H9 (cell line): ENCODE measurements at regions not wholly inside any gene's neighbourhood (a gene's known extent, or its start where the extent isn't known, plus 50 kb on each side); places are given as distances from the start of the nearest gene placed in this dataset.

Experiments
- DNase-seq: peaks from one replicate; pipeline ENCODE4 v3.0.0-alpha.2; 2017
- H2AFZ ChIP-seq: one replicate; pipeline ENCODE4 v1.6.1; 2013; ENCODE audit warnings: mild to moderate bottlenecking, low read length, control low read depth, moderate library complexity
- H2AK5ac ChIP-seq: 2 replicates; pipeline ENCODE4 v1.6.1; 2013; ENCODE audit warnings: low read length, control low read depth, mixed read lengths; ENCODE audit not compliant: insufficient read length
- H2BK120ac ChIP-seq: one replicate; pipeline ENCODE4 v1.6.1; 2013; ENCODE audit warnings: low read depth, mild to moderate bottlenecking, low read length, control low read depth, inconsistent platforms; ENCODE audit not compliant: poor library complexity, severe bottlenecking
- H2BK12ac ChIP-seq: 2 replicates; pipeline ENCODE4 v1.6.1; 2013; ENCODE audit warnings: low read length, control low read depth, mixed read lengths, low read depth; ENCODE audit not compliant: insufficient read length
- H2BK15ac ChIP-seq: 2 replicates; pipeline ENCODE4 v1.6.1; 2013; ENCODE audit warnings: low read depth, low read length, control low read depth
- H2BK20ac ChIP-seq: one replicate; pipeline ENCODE4 v1.6.1; 2013; ENCODE audit warnings: low read depth, mild to moderate bottlenecking, low read length, control low read depth, inconsistent platforms; ENCODE audit not compliant: poor library complexity, severe bottlenecking
- H2BK5ac ChIP-seq: 2 replicates; pipeline ENCODE4 v1.6.1; 2013; ENCODE audit warnings: low read length, control low read depth, mixed read lengths; ENCODE audit not compliant: insufficient read length
- H3K14ac ChIP-seq: 2 replicates; pipeline ENCODE4 v1.6.1; 2013; ENCODE audit warnings: low read length, control low read depth; ENCODE audit not compliant: insufficient read depth
- H3K18ac ChIP-seq: 2 replicates; pipeline ENCODE4 v1.6.1; 2013; ENCODE audit warnings: low read depth, mild to moderate bottlenecking, mixed read lengths, low read length, control low read depth; ENCODE audit not compliant: insufficient read length
- H3K23ac ChIP-seq: 2 replicates; pipeline ENCODE4 v1.6.1; 2013; ENCODE audit warnings: low read length, control low read depth, mixed read lengths, low read depth; ENCODE audit not compliant: insufficient read length
- H3K23me2 ChIP-seq: 2 replicates; pipeline ENCODE4 v1.6.1; 2013; ENCODE audit warnings: low read depth, mild to moderate bottlenecking, mixed read lengths, low read length, control low read depth; ENCODE audit not compliant: insufficient read length, poor library complexity, severe bottlenecking
- H3K27ac ChIP-seq: 2 replicates; pipeline ENCODE4 v1.5.1; 2013; ENCODE audit warnings: low read length, control low read depth, mixed read lengths, low read depth; ENCODE audit not compliant: insufficient read length
- H3K27me3 ChIP-seq: 2 replicates; pipeline ENCODE4 v1.6.1; 2013; ENCODE audit warnings: low read length, control low read depth, inconsistent platforms; ENCODE audit not compliant: insufficient read depth
- H3K4ac ChIP-seq: 2 replicates; pipeline ENCODE4 v1.6.1; 2013; ENCODE audit warnings: low read depth, mild to moderate bottlenecking, control low read depth, inconsistent platforms, low read length, moderate library complexity
- H3K4me1 ChIP-seq: 2 replicates; pipeline ENCODE4 v1.6.1; 2013; ENCODE audit warnings: low read length, control low read depth, inconsistent platforms; ENCODE audit not compliant: insufficient read depth
- H3K4me2 ChIP-seq: 2 replicates; pipeline ENCODE4 v1.6.1; 2013; ENCODE audit warnings: low read length, control low read depth, mixed read lengths; ENCODE audit not compliant: insufficient read length, insufficient read depth
- H3K56ac ChIP-seq: 2 replicates; pipeline ENCODE4 v1.6.1; 2013; ENCODE audit warnings: low read depth, mild to moderate bottlenecking, mixed read lengths, low read length, control low read depth; ENCODE audit not compliant: insufficient read length
- H3K79me1 ChIP-seq: 2 replicates; pipeline ENCODE4 v1.6.1; 2013; ENCODE audit warnings: low read depth, mild to moderate bottlenecking, moderate library complexity, low read length, control low read depth, inconsistent platforms; ENCODE audit not compliant: insufficient read depth, poor library complexity, severe bottlenecking
- H3K79me2 ChIP-seq: 2 replicates; pipeline ENCODE4 v1.6.1; 2013; ENCODE audit warnings: low read length, control low read depth, inconsistent platforms; ENCODE audit not compliant: insufficient read depth
- H3K9ac ChIP-seq: 2 replicates; pipeline ENCODE4 v1.6.1; 2013; ENCODE audit warnings: low read length, control low read depth, mixed read lengths; ENCODE audit not compliant: insufficient read length; ENCODE audit errors: extremely low read depth
- H3K9me3 ChIP-seq: one replicate; pipeline ENCODE4 v1.6.1; 2013; ENCODE audit warnings: low read depth, low read length, inconsistent platforms; ENCODE audit not compliant: control insufficient read depth
- H3T11ph ChIP-seq: one replicate; pipeline ENCODE4 v1.6.1; 2013; ENCODE audit warnings: mild to moderate bottlenecking, low read length, control low read depth, inconsistent platforms
- H4K20me1 ChIP-seq: one replicate; pipeline ENCODE4 v1.6.1; 2013; ENCODE audit not compliant: control insufficient read depth, insufficient read length, insufficient read depth
- H4K5ac ChIP-seq: 2 replicates; pipeline ENCODE4 v1.6.1; 2013; ENCODE audit warnings: low read depth, mild to moderate bottlenecking, mixed read lengths, low read length, control low read depth; ENCODE audit not compliant: insufficient read length
- H4K8ac ChIP-seq: replicated peaks from 2 replicates; pipeline ENCODE4 v1.6.1; 2013; ENCODE audit warnings: low read length, control low read depth, mixed read lengths, low read depth; ENCODE audit not compliant: insufficient read length
- H4K91ac ChIP-seq: 2 replicates; pipeline ENCODE4 v1.6.1; 2013; ENCODE audit warnings: low read depth, mild to moderate bottlenecking, moderate library complexity, mixed read lengths, low read length, control low read depth; ENCODE audit not compliant: insufficient read length
- H3K27ac Mint-ChIP-seq, 3 experiments: 2 replicates in 2 of 3; 3 replicates in 1 of 3; pipeline ENCODE4 v1.8.0; 2020 to 2021; ENCODE audit warnings: mixed read lengths in 3 of 3, mild to moderate bottlenecking in 1 of 3, moderate library complexity in 1 of 3
- H3K27me3 Mint-ChIP-seq: 2 replicates; pipeline ENCODE4 v1.8.0; 2021; ENCODE audit warnings: low read depth, mild to moderate bottlenecking, moderate library complexity, mixed read lengths
- H3K36me3 Mint-ChIP-seq, 3 experiments: 2 replicates in 2 of 3; 3 replicates in 1 of 3; pipeline ENCODE4 v1.8.0; 2020 to 2021; ENCODE audit warnings: low read depth in 3 of 3, mixed read lengths in 3 of 3; ENCODE audit not compliant: insufficient read depth in 1 of 3
- H3K4me1 Mint-ChIP-seq, 2 experiments: 2 replicates each; pipeline ENCODE4 v1.8.0; 2020; ENCODE audit warnings: mixed read lengths in 2 of 2
- H3K4me3 Mint-ChIP-seq, 2 experiments: 2 replicates in 1 of 2; 3 replicates in 1 of 2; pipeline ENCODE4 v1.8.0; 2020 to 2021; ENCODE audit warnings: mild to moderate bottlenecking in 2 of 2, mixed read lengths in 2 of 2, moderate library complexity in 1 of 2
- H3K9me3 Mint-ChIP-seq, 2 experiments: 2 replicates in 1 of 2; 3 replicates in 1 of 2; pipeline ENCODE4 v1.8.0; 2020; ENCODE audit warnings: mild to moderate bottlenecking in 2 of 2, mixed read lengths in 2 of 2, moderate library complexity in 1 of 2
- WGBS: extraction: QIAGEN DNeasy Blood & Tissue Kit; methylation state at CpG from one replicate; pipeline ENCODE4 v1.1.7; 2013; ENCODE audit warnings: missing lambda C conversion rate, low lambda C conversion rate, mixed read lengths; ENCODE audit not compliant: insufficient read length; ENCODE audit errors: extremely low coverage; 5-methylcytosine and 5-hydroxymethylcytosine counted together
- TF ChIP-seq, protein P1 (sequence below): fragments of 200-600 bp; sonication (generic); conservative IDR thresholded peaks from 3 replicates; pipeline ENCODE4 v1.8.0; 2021; ENCODE audit warnings: antibody characterized with exemption, mild to moderate bottlenecking

DNA sequence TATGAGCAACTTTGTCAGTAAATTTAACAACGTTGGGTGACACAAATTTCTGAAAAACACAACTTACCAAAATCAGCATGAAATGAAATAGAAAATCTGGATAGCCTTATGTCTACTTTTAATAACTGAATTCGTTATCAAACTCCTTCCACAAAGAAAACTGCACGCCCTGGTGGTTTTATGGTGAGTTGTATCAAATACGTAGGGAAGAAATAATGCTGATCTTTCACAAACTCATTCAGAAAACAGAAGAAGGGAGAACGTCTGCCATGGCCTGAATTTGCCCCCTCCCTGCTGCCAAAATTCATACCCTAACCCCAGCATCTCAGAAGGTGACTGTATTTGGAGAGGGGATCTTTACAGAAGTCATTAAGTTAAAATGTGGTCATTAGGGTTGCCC is 50.0 kb upstream of the COL18A1 start:
- H3K23ac ChIP-seq: no peak overlapping the region
- Mint-ChIP-seq H3K27me3 (no peaks in the 10 kb centered on the region; the same call in none of the 2 replicates), H3K4me1 (peaks cover 34 to 45% of the 10 kb centered on the region in 2 experiments), H3K4me3 (no peak overlapping the region), H3K27ac (no peak overlapping the region; a peak in 1 of 7 replicates), H3K9me3 (peaks cover 0 to 4% of the 10 kb centered on the region in 2 experiments; a peak in 2 of 5 replicates), H3K36me3 (no peaks in the 10 kb centered on the region)
- no peaks in the 10 kb centered on the region; the same call in 1 of the 2 replicates for H3K4me1 ChIP-seq
- H2BK15ac ChIP-seq: no peak overlapping the region
- no peak overlapping the region for H2BK20ac ChIP-seq
- no peaks in the 10 kb centered on the region for H4K20me1 ChIP-seq
- H3K27ac ChIP-seq: no peak overlapping the region
- no peak overlapping the region for H3K4me2 ChIP-seq
- H3K9me3 ChIP-seq: no peaks in the 10 kb centered on the region
- no peak overlapping the region for H3K4ac ChIP-seq
- H3K9ac ChIP-seq: no peak overlapping the region
- no peaks in the 10 kb centered on the region for H3K79me1 ChIP-seq
- H4K91ac ChIP-seq: no peak overlapping the region
- H2BK5ac ChIP-seq: no peak overlapping the region
- no peak overlapping the region for H2BK120ac ChIP-seq
- no peaks in the 10 kb centered on the region for H3K79me2 ChIP-seq
- H3K56ac ChIP-seq: no peak overlapping the region
- no peak overlapping the region for H4K5ac ChIP-seq
- no peaks in the 10 kb centered on the region for H3K27me3 ChIP-seq
- no peak overlapping the region for H2AFZ ChIP-seq
- H3K23me2 ChIP-seq: no peaks in the 10 kb centered on the region
- H3K18ac ChIP-seq: no peak overlapping the region
- DNase-seq: no peak
- WGBS: no CpG with 5 or more reads among the region's 5 CpGs
- no peak overlapping the region for H4K8ac ChIP-seq
- H3K14ac ChIP-seq: no peak overlapping the region
- no peak overlapping the region for H3T11ph ChIP-seq
- H2BK12ac ChIP-seq: no peak overlapping the region
- TF ChIP-seq, protein P1, sequence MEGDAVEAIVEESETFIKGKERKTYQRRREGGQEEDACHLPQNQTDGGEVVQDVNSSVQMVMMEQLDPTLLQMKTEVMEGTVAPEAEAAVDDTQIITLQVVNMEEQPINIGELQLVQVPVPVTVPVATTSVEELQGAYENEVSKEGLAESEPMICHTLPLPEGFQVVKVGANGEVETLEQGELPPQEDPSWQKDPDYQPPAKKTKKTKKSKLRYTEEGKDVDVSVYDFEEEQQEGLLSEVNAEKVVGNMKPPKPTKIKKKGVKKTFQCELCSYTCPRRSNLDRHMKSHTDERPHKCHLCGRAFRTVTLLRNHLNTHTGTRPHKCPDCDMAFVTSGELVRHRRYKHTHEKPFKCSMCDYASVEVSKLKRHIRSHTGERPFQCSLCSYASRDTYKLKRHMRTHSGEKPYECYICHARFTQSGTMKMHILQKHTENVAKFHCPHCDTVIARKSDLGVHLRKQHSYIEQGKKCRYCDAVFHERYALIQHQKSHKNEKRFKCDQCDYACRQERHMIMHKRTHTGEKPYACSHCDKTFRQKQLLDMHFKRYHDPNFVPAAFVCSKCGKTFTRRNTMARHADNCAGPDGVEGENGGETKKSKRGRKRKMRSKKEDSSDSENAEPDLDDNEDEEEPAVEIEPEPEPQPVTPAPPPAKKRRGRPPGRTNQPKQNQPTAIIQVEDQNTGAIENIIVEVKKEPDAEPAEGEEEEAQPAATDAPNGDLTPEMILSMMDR: no peak
- no peak overlapping the region for H2AK5ac ChIP-seq
